GM10248 (cell line): ENCODE measurements at regions not wholly inside any gene's neighbourhood (a gene's known extent, or its start where the extent isn't known, plus 50 kb on each side); places are given as distances from the start of the nearest gene placed in this dataset.

ENCODE experiments used
- CTCF ChIA-PET: fragments of 300-600 bp; sonication (Branson Sonifier 250); formaldehyde crosslinking; extraction: SDS; loops from one replicate; lab custom pipeline; 2021; ENCODE audit warnings: antibody characterized with exemption; lab: Yijun Ruan, JAX
- POLR2A ChIA-PET: fragments of 350-650 bp; sonication (Branson Sonifier 250); formaldehyde crosslinking; extraction: SDS; loops from one replicate; lab custom pipeline; 2020; ENCODE audit warnings: antibody characterized with exemption; lab: Yijun Ruan, JAX
- DNase-seq: peaks from one replicate; pipeline ENCODE4 v3.0.0; 2012; ENCODE audit errors: extremely low spot score
- TF ChIP-seq, protein P1 (sequence below): IDR thresholded peaks from 2 replicates; pipeline ENCODE4 v1.5.1; 2012; ENCODE audit warnings: mild to moderate bottlenecking, low read depth; ENCODE audit errors: extremely low read depth, missing control alignments, control extremely low read depth

- ChIA-PET POLR2A (no interaction called here), CTCF (interaction anchor here (1.3 kb wide), 1 partner anchor 13 kb away, joined by 4 read pairs; no protein-coding TSS in a partner anchor)
- TF ChIP-seq, protein P1, sequence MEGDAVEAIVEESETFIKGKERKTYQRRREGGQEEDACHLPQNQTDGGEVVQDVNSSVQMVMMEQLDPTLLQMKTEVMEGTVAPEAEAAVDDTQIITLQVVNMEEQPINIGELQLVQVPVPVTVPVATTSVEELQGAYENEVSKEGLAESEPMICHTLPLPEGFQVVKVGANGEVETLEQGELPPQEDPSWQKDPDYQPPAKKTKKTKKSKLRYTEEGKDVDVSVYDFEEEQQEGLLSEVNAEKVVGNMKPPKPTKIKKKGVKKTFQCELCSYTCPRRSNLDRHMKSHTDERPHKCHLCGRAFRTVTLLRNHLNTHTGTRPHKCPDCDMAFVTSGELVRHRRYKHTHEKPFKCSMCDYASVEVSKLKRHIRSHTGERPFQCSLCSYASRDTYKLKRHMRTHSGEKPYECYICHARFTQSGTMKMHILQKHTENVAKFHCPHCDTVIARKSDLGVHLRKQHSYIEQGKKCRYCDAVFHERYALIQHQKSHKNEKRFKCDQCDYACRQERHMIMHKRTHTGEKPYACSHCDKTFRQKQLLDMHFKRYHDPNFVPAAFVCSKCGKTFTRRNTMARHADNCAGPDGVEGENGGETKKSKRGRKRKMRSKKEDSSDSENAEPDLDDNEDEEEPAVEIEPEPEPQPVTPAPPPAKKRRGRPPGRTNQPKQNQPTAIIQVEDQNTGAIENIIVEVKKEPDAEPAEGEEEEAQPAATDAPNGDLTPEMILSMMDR = no peak
- DNase-seq = no peak
Observed at GRCh38 chr9:118478752-118479151, 774.5 kb downstream of the TLR4 start.

- TF ChIP-seq, protein P1 = no peak
- no peak for DNase-seq
- ChIA-PET POLR2A (no interaction called here), CTCF (no interaction called here)
Observed at GRCh38 chr9:118482306-118482705, 778.1 kb downstream of the TLR4 start.

DNA sequence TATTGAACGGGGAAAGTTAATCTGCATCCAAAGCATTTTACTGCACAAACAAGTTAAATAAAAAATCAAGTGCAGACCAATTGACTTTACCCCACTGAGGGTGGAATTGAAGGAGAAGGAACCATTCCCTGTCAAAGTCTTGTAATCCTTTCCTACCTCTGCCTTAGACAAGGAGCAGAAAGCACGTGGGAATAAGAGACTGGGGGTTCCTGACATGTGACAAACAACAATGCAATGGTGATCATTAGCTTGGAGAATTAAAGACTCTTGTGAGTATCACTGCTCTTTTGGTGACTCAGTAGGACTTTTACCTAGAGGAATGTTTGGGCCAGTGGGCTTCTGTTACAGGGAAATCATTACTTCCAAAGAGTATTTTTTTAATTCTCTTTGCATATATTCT is 779.5 kb downstream of the TLR4 start:
- no peak for DNase-seq
- TF ChIP-seq, protein P1 = no peak
- POLR2A ChIA-PET = no interaction called here
- CTCF ChIA-PET = interaction anchor here (1.4 kb wide), 1 partner anchor 32 kb away, joined by 3 read pairs; no protein-coding TSS in a partner anchor

- CTCF ChIA-PET = no interaction called here
- TF ChIP-seq, protein P1 = no peak
- no peak for DNase-seq
- POLR2A ChIA-PET = no interaction called here
Observed at GRCh38 chr9:118503236-118503635, 799.0 kb downstream of the TLR4 start.

- no peak for DNase-seq
- POLR2A ChIA-PET = no interaction called here
- TF ChIP-seq, protein P1 = no peak
- CTCF ChIA-PET = no interaction called here
Observed at GRCh38 chr9:118510711-118511110, 806.5 kb downstream of the TLR4 start.

GRCh38 chr9:118515947-118516346 is 811.7 kb downstream of the TLR4 start:
- TF ChIP-seq, protein P1 = no peak
- ChIA-PET POLR2A (no interaction called here), CTCF (interaction anchor here (1.0 to 2.3 kb wide), 3 partner anchors 11 to 32 kb away, joined by 3 to 6 read pairs (median 3); no protein-coding TSS in a partner anchor)
- no peak for DNase-seq
